ENCODE measurements at regions not wholly inside any gene's neighbourhood (a gene's known extent, or its start where the extent isn't known, plus 50 kb on each side); places are given as distances from the start of the nearest gene placed in this dataset.
"Not testable (repeated sequence)": the region's sequence is repeated elsewhere in the genome, so short reads cannot be mapped to it uniquely, and the experiment has no call there.

DNA sequence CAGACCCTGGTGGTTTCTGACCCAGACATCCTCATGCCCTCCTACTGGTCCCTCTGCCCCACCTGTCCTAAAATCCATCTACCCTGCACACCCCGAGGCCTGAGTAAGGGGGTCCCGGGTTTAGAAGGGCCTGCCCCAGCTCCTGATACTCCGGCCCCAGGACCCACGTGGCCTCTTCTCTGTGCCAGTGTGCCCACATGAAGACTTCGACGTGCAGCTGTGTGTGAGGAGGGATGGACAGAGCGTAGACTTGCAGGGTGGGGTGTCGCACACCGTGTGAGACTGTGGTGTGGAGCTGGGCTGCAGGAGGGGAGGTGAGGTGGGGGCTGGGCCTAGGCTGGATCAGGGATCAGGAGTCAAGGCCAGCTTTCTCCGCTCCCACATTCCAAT lies 461.1 kb downstream of the PTPRU start:
- DNase-seq (ENCODE audit: low spot score), result no peak

DNA sequence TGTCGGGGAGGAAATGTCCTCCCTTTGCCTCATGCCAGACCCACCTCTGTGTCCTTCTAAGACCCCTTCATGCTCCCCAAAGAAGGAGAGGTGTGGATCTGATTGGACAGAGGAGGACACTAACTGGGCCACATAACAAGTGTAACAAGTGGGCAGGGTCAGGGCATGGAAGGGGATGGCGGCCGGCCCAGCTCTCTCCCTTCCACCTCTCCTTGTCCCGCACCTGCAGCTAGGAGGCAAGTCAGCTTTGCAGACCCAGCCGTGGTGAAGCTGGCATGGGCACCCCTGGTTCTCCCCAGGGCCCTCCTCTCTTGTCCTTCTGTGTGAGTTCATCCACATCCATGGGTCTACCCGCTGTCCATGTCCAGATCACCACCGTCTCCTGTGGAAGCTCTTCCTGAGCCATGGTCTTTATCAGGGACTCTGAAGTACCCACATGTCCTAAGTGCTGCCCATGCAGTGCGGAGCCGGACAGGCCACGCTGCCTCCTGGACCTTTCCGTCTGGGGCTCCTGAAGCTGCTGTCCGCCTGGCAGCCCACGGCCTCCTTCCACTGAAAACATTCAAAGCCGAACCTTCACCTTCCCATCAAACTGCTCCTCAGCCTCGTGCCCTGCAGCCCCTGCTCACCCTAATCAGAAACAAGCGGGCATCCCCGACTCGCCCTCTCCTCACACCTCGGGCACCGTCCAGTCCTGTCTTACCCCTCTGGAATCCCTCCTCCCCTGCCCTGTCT lies 460.5 kb downstream of the PTPRU start:
- DNase-seq (ENCODE audit: low spot score), result no peak

DNA sequence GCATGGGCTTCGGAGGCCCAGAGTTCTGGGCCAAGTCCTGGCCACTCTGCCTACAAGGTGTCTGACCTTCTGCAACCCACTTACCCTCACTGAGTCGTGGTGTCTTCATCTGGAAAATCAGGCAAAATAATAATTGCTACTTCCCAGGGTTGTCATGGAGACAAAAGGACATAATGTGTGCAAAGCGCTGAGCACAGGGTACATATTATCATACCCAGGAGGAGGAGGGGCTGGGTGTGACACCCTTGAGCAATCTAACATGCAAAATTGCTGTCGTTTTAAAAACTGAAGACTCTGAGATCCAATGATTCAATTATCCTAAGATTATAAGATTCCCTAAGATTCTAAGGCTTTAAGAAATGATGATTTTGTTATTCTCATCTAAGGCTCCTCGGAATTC lies 459.5 kb downstream of the PTPRU start:
- DNase-seq (ENCODE audit: low spot score), result no peak

DNA sequence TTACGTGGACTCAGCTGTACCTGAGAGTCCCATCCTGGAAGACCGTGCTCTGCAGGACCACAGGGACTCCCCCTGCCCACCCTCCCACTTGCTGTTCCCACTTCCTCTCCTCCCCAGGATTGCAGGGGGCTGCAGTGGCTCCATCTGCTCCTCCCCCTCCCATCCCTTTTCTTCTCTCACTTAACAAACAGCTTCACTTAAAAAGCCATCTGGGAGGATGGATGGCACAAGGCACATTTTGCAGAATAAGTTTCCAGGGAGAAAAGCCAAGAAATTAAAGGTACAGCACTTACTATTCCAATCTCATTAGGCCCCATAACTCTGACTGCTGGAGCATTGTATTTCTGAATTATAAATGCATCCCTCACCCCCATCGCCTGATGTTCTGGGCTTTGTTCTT lies 458.7 kb downstream of the PTPRU start:
- DNase-seq (ENCODE audit: low spot score), result no peak

DNA sequence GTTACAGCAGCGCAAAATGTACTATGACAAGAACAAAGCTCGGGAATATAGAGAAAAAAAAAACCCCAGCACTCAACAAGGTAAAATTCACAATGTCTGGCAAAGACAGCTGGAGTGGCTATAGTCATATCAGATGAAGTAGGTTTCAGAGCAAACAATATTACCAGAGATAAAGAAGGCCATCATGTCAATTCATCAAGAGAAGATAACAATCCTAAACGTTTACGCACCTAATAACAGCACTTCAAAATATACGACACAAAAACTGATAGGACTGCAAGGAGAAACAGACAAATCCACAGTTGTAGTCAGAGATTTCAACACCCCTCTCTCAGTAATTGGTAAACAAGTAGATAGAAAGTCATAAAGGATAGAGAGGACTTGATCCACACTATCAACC lies 455.2 kb downstream of the PTPRU start:
- no peak for DNase-seq (ENCODE audit: low spot score)

DNA sequence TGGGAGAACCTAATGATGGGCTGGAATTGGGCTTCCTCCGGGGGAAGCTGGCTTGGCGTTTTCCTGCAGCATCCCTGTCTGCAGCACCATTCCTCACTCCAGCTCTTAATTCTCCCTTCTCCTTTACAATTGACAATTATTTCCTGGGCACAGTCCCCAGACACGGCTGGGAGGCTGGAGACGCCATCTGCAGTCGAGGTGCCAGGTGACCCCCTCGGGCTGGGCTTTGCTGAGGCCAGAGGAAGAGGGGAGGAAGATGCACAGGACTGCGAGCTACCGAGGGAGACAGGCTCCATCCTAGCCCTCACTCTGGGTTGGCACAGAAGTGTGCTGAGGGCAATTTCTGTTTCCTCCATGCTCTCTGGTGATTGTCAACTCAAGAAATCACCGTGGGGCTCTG lies 453.8 kb downstream of the PTPRU start:
- DNase-seq (ENCODE audit: low spot score), result no peak

GRCh38 chr1:29689372-29690030 lies 453.2 kb downstream of the PTPRU start:
- DNase-seq (ENCODE audit: low spot score), result no peak

DNA sequence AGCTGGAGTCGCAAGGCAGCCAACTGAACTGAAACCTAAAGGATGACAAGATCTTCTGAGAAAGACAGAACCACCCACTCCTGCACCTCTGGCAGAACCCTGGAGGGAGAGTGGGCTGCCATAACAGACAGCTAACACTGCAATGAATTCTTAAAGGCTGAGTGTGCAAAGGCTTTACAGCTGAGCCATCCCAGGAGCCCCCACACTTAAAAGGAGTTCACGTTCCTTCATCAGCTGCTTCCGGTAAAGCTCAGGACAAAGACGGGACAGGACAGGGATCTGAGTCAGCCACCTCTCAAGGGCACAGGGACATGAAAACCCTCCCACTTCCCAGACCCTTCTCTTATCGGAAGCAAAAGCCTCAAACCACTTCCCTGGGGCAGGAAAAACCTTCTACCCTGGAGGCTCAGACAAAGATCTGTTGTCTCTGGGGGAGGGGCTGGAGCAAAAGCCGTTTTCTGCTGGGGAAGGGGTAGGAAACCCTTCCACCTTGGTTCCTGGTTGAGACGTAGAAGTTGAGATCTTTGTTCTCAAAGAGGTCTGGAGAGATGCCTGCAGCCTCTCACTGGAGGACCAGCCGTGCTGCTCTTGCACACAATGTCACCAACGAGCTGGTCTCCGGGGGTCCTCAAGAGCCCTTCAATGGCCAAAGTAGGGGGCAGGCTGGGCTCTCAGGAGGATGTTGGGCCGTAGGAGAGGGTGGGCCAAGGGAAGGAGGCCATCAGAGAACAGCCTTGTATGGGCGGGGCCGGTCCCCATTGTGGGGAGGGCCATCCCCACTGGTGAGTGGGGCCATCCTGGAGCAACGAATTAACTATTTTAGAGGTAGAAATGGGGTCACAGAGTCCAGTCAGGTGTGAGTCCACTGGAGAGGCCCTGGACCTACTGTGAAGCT lies 452.4 kb downstream of the PTPRU start:
- no peak for DNase-seq (ENCODE audit: low spot score)

DNA sequence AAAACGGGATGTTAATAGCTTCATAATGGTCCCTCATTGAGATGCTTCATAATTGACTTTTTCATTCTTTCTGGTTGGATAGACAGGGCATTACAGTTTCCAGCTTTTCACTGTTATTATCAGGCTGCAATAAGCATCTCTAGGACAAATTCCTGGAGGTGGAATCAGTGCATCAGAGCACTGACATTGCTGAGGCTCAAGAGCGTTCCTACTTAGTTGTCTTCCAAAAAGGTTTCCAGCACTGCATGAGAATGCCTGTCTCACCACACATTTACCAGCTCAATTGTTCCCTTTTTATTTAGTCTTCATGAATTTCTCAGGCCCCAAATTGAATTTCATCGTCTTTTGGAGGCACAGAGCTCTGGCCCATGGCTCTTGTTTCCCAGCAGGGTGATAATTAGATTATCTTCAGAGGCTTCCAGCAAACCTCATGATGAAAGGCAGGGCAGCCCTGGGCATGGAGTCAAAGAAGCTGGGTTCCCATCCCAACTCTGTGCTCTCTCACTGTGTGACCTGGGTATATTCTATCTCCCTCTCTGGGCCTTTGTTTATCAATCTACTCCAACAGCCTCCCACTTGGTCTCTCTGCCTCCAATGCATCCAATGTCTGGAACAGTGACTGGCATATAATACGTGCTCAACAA lies 451.4 kb downstream of the PTPRU start:
- no peak for DNase-seq (ENCODE audit: low spot score)

DNA sequence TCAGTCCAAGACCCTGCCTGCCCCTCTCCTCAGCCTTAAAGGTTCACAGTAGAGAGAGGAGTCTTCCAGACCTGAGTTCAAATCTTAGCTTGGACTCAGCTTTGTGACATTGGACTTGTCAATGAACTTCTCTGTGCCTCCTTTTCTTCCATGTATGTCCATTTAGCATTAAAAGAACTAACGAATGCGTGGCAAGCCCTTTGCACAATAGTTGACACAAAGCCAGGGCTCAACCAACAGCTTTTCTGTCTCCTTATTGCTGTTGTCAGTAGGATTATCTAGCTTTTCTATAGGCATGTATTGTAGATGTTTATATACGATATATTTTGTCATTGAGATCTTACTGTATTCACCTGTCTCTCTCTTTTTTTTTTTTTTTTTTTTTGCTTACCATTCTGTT lies 450.8 kb downstream of the PTPRU start:
- no peak for DNase-seq (ENCODE audit: low spot score)

DNA sequence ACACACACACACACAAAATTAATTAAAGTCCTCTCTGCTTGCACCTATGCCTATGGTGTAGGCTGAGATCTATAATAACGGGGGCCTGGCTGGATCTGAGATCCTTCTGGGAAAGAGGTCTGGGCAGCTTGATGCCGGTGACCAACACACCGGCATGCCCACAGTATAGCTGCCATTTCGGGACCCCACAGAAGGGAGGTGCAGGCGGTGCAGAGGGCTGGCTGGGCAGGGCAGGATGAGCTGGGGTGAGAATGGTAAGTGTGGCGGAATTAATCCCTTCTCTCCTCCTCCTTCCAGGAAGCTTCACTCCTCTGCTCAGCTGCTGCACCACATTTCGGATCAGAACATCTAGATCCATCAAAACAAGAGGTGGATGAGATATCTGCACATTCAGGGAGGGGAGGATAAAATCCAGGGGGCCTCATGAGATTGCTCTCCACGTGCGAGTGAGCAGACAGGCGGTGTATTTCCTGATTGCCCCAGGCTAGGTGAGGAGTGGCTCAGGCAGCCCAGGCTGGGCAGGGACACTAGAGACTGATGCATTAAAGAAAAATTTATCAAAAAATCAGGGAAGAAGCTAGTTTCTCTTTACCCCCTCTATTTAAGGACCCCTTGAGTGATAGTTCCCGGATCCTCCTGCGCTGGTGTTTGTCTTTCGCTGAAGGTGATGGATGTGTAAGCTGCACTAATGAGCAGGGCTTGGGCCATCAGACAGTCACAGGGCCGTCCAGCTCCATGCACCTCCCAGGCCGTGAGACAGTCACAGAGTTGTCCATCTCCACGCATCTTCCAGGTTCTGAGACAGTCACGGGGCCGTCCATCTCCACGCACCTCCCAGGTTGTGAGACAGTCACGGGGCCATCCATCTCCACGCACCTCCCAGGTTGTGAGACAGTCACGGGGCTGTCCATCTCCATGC lies 449.9 kb downstream of the PTPRU start:
- DNase-seq (ENCODE audit: low spot score), result no peak

DNA sequence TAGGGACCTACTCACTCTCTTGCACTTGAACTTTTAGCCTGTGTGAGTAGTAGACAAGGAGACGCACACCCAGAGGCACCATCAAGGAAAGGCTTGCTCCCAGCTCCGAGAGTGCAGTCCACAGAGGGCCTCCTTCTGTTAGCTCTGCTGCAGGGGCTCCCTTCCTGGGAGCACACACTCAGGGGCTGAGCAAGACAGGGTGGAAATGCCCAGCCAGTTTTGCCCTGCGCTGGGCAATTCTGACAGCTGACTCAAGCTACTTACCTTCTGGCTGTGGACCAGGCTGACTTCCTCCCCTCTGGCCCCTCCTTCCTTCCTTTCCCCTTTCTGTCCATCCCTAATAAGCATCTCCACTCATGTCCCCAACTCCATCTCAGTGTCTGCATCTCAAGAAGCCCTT lies 449.1 kb downstream of the PTPRU start:
- DNase-seq (ENCODE audit: low spot score), result no peak

DNA sequence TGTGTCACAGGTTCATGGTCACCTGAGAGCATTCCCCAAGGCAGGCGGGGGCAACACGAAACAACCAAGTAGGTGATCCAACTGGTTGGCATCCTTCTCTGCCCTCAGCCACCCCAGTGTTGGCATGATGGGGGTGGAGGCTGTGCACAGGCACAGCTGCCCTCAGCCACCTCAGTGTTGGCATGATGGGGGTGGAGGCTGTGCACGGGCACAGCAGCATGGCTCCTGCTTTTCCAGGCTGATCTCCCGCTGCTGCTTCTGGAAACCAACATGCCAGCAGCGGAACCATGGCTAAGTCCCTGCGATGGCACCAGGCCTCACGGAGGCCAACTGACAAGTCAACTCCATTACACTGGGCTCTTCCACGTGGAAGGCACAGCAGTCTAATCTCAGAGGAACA lies 447.8 kb downstream of the PTPRU start:
- DNase-seq (ENCODE audit: low spot score), result no peak

GRCh38 chr1:29683472-29683871 lies 447.1 kb downstream of the PTPRU start:
- no peak for DNase-seq (ENCODE audit: low spot score)

DNA sequence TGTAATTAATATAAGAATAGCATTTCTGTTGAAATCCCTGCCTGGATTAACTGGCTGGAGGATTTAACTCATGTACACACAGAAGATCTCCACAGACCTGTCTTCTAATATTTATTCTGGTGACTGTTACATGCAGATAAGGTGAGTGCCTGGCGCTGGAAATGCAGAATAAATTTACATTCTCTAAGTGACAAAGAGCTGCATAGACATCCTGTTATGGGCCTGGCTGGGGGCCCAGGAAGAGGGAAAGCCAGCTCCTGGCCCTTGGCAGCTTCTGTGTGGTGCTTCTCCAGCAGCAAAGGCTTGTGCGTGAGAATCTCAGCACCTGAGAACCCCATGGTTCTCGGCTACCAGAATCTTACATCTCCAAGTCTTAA lies 446.6 kb downstream of the PTPRU start:
- DNase-seq (ENCODE audit: low spot score), result no peak

DNA sequence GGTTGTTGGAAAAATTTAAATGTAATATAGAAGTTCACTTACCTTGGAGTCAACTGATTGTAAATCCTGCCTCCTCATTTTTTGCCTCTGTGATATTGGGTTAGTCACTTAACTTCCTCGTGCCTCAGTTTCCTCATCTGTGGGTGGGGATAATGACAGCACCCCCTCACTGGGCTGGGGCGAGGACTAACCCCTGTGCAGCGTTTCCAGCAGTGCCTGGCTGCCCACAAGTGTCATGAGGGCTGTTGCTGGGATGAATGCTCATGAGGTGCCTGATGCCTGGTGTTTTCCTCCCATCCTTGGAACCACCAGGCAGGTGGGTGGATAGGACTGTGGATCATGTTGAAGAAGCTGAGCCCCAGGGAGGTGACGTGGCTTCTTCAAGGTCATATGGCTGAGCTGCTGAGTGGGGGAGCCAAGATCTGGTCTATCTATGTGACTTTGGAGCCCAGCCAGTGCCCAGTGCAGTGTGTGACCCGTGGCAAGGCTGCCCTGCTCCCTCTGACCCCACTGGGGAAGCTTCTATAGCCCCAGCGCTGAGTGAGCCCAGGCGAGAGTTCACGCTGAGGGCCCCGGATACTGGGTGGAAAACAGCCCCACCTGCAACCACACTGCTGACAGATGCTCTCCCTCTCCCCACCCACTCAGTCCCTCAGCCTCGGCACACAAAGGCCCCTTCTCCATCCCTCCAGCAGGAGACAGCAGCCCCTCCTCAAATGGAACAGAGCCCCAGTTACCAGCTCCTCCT lies 446.0 kb downstream of the PTPRU start:
- no peak for DNase-seq (ENCODE audit: low spot score)

GRCh38 chr1:29681416-29681815 lies 445.1 kb downstream of the PTPRU start:
- not testable (repeated sequence) for DNase-seq (ENCODE audit: low spot score)

DNA sequence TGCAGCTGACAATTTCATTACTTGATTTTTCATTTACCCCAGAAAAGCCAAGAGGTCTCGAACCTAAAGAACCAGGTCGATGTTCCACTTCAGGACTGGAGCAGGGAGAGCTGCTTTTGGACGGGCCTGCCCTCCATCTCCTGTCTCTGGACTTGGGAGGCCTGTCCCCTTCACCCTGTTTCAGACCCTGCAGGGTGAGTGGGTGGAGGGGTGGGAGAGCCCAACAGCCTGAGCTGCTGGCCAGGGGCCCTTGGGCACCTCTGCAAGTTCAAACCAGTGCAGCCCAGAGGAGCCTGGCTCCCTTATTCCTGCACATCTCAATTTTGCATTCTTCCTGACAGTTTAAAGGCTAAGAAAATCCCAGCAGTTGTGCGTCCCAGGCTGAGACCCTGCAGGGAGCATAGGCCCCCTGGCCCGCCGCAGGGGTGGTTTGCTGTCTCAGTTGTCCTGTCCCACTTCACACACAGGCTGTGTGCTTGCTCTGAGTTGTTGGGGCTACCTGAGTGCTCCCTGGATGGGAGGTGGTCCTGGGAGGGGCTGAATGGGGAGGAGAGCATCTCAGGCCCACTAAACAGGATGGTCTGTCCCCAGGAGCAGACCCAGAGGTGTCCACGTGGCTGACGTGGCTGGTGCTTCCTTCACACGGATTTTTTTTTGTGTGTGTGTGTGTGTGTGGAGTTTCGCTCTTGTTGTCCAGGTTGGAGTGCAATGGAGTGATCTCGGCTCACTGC lies 443.7 kb downstream of the PTPRU start:
- no peak for DNase-seq (ENCODE audit: low spot score)

GRCh38 chr1:29679316-29679715 lies 443.0 kb downstream of the PTPRU start:
- no peak for DNase-seq (ENCODE audit: low spot score)

Data from SK-N-DZ (cell line).